DMS53 (cell line): ENCODE measurements at regions not wholly inside any gene's neighbourhood (a gene's known extent, or its start where the extent isn't known, plus 50 kb on each side); places are given as distances from the start of the nearest gene placed in this dataset.

Experiments used
- DNase-seq: peaks from one replicate; lab custom pipeline; 2025; lab: John Stamatoyannopoulos, UW

DNA sequence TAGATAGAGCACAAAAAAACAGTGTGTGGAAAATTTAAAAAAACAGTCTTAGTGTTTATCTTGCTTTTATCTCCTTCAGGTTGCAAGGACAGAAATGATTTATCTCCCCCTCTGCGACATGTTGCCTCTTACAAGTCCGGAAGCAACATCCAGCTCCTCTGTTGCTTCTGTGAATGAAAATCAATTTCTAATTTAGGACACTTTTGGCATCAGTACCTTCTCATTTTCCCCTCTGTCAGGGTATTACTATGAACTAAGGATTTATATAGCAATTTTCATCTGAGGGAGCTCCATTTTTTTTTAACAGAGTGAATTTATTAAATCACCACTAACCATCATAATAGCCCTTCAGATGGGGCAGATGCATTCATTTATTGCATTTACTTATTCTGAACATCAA is 116.6 kb upstream of the PLXNC1 start:
- DNase-seq = no peak

- DNase-seq = no peak
Observed at GRCh38 chr12:94032368-94032767, 116.0 kb upstream of the PLXNC1 start.

DNA sequence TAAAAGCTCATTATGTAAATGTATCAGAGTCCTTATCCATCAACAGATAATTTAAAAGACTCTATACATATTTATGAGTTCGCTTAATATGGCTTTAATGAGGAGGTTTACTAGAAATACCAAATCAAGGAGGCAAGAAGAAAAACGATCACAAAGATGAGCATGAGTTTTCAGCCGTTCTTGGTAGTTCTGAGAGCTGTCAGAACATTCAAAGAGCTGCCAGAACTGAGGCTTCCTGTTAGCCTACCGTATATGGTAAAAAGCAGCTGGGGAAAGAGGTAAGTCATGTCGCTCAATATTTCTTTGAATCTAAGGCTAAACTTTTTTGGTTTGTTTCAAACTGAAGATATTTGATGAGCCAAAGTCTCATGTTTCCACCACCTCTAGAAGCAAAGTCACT is 115.3 kb upstream of the PLXNC1 start:
- no peak for DNase-seq

- DNase-seq = no peak
Observed at GRCh38 chr12:94033784-94034183, 114.6 kb upstream of the PLXNC1 start.

- DNase-seq = no peak
Observed at GRCh38 chr12:94037444-94037843, 110.9 kb upstream of the PLXNC1 start.

- DNase-seq = no peak
Observed at GRCh38 chr12:94038605-94039004, 109.8 kb upstream of the PLXNC1 start.

DNA sequence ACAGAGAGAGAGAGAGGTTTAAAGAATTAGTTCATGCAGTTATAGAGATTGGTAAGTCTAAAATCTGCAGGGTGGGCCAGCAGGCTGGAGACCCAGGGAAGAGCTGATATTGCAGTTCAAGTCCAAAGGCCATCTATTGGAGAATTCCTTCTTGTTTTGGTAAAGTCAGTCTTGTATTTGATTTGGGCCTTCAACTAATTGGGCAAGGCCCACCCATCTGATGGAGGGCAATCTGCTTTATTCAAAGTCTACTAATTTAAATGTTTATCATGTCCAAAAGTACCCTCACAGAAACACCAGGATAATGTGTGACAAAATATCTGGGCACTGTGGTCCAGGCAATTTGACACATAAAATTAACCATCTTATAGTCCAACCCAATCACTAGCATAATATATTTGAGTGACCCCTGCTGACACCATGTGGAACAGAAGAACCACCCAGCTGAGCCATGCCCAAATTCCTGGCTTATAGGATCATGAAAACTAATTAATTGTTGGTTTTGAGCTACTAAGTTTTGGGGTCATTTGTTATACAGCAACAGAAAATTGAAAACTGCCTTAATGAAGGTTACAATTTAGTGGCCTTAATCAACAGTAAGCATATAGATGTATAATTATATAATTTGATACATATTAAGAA is 109.1 kb upstream of the PLXNC1 start:
- DNase-seq = no peak

GRCh38 chr12:94039914-94040313 is 108.5 kb upstream of the PLXNC1 start:
- no peak for DNase-seq

GRCh38 chr12:94041850-94042249 is 106.5 kb upstream of the PLXNC1 start:
- DNase-seq = no peak

DNA sequence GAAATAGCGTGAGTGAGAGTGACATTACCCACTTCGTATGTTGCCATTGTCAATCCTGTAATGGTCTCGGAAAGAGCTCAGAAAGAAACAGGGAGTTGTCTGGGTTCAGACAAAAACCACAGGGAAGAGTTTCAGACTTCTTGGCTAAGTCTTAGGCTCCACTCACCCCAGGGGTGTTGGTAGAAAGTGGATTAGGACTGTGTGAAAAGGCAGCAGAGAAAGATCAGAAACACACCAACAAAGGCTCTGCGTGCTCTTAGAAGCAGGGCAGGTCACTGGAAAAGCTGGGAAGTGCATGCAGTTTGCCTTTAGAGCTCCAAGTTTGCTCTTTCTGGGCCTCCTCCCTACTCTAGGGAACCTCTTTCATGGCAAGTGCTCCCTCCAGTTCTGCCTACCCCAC is 106.1 kb upstream of the PLXNC1 start:
- no peak for DNase-seq

- no peak for DNase-seq
Observed at GRCh38 chr12:94046626-94047410, 101.6 kb upstream of the PLXNC1 start.

DNA sequence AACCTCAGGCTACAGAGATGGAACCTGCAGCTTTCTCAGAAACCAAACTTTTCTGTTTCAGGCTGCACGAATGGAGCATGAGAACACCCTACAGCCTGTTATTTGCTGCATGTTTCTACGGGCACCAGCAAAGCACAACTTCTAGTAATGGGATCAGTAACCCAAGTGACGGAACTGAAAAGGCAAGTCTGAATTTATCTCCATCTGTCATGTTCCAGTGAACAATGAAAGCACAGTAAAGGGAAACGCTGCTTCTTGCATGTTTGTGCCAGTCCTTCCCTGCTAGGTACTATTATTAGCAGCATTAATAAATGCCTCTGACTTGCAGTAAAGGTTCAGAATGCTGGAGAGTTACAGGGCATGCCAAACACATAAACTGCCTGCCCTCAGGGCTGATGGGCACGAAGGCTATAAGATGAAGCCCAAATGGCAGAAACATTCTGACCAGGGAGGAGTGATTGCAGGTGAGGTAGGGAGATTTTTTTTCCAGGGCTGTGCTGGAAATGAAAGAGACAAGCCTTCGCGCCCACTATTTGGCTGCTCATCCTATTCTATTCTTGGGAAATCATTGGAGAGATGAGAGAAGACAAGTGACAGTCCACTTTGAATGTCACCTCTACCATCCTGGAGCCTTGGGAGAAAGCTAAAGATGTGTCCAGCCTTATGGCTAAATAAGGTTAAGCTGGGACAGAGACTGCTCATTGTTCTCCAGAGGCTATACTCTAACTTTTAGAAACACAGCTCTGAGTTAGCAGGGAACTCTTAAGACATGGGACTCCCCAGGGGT is 100.4 kb upstream of the PLXNC1 start:
- no peak for DNase-seq

GRCh38 chr12:94048757-94049156 is 99.6 kb upstream of the PLXNC1 start:
- DNase-seq = no peak

GRCh38 chr12:94049718-94050117 is 98.7 kb upstream of the PLXNC1 start:
- peak; percentile 18 for DNase-seq

GRCh38 chr12:94053676-94054075 is 94.7 kb upstream of the PLXNC1 start:
- no peak for DNase-seq

DNA sequence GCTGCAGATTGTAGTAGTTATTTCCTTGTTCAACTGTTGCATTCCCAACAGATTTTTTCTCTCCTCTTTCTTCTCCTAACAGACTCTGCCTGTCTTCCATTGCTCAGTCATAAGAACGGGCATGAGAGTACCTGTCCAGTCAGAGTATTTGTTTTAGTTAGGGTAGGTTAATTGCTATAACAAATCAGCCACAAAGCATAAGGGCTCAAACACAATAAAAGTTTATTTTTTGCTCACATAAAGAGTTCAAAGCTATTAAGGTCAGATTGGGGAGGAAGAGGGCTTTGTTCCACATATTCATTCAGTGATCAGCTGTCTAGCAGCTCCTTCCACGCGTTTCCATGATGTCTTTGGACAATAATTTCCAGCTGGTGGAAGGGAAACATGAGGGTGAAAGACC is 92.8 kb upstream of the PLXNC1 start:
- DNase-seq = no peak

GRCh38 chr12:94056419-94057158 is 91.8 kb upstream of the PLXNC1 start:
- DNase-seq = no peak

DNA sequence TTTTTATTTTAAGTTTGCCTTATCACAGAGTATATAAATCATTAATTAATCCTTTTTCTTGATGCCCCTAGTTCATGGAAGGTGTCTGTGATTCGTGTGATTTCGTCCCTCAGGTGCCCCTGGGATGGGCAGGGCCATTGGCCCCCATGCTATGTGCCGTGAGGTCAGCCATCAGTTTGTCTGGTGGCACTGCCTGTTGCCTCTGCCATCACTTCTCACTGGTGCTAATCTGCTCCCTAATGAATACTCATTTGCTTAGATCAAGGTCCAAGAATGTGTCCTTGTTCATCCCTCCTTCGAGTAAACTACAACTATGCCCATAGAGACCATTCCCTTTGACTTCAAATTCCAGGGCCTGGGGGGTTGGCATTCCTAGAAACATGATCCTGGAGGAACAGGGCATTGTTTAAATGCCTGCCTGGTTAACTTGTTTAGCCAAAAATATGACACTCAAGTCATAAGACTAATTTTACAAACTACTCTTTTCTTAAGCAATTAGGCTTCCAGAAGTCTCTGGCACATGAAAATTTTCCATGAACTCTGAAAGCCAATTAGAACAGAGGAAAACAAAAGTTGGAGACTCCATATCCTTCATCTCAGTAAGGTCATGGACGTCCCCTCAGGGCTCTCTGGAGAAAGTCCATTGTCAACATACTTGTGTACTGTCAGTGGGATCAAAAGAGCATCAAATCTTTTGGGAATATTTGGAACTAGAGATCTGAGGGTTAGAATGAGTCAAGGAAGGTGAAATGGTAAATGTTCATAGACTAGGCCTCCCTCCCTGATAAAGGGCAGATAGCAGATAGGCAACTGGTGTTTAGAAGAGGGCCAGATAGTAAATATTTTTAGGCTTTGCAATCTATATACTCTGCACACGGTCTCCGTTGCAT is 90.9 kb upstream of the PLXNC1 start:
- no peak for DNase-seq

- peak; percentile 31 for DNase-seq
Observed at GRCh38 chr12:94059394-94060368, 88.7 kb upstream of the PLXNC1 start.

- no peak for DNase-seq
Observed at GRCh38 chr12:94062194-94062593, 86.2 kb upstream of the PLXNC1 start.
